GM23248 (cell line): ENCODE measurements at regions not wholly inside any gene's neighbourhood (a gene's known extent, or its start where the extent isn't known, plus 50 kb on each side); places are given as distances from the start of the nearest gene placed in this dataset.

Source experiments
- EZH2 ChIP-seq: fragments of 200-600 bp; sonication (generic); IDR thresholded peaks from 2 replicates; pipeline ENCODE4 v1.6.1; 2018; ENCODE audit warnings: antibody characterized with exemption, mild to moderate bottlenecking; ENCODE audit not compliant: insufficient read depth, poor library complexity, severe bottlenecking
- EZH2phosphoT487 ChIP-seq: fragments of 200-600 bp; sonication (generic); IDR thresholded peaks from 2 replicates; pipeline ENCODE4 v1.6.1; 2018; ENCODE audit warnings: antibody characterized with exemption, moderate library complexity, mild to moderate bottlenecking, low read depth; ENCODE audit not compliant: insufficient read depth

DNA sequence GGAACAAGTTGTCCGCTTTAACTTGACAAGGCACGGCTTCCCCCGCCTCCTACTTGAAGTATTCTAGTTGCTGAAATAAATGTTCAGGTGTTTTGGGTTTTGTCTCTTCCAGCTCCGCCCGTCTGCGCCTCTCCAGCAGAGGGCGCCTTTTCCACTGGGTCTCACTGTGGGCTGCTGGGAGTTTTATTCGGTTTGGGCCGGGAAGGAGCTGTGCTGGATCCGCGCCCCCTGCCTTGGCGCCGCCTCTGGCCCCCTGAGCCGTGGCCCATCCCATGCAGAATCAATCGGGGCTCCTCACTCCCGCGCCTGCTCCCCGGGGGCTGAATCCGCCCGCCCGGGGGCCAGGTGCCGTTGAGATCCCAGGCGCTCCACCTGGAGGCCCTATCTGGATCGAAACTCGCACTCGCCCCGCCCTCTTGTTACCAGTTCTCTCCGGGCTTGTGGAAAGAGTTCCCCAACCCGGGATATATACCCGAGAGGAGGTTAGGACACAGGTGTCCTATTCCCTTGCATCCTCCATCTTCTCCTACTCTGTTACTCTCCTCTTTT lies 51.0 kb upstream of the TCF21 start:
- no peak for TF ChIP-seq EZH2
- TF ChIP-seq EZH2phosphoT487, result no peak
